ENCODE measurements at regions not wholly inside any gene's neighbourhood (a gene's known extent, or its start where the extent isn't known, plus 50 kb on each side); places are given as distances from the start of the nearest gene placed in this dataset.

DNA sequence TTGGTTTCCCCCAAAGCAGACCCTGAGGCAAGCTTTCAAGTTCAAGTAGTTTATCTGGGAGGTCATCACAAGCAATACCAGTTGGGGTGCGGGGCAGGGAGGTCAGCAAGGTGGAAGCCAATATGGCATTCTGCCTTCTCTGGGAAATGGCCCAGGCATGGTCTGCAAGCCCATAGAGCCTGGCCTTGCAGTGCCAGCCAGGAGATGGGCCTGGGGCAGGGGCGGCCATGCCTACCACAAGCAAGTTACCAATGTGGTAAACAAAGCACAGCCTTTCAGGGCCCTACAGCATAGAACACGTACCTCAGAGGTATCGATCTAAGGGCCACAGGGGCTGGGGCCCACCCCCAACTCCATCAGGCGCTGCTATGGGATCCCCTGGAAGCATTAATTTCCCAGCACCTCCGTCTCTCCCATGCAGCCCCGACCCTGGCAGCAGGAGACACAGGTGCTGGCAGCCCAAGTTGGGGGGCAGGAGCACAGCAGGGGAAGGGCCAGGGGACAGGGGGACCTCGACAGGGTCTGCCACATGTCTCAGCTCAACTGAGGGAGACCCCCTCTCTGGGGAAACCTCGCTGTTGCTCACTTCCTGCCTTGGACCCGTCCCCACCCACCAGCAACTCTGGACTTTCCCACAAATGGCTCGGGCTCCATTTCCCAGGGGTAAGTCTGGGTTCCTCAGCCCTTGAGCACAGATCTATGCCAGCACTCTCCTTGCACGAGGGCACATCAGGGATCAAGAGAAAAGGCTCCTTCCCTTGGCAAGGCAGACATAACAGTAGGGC lies 369.0 kb downstream of the PREX1 start:
- DNase-seq (ENCODE audit: low read depth): no peak
- TF ChIP-seq, protein P1, sequence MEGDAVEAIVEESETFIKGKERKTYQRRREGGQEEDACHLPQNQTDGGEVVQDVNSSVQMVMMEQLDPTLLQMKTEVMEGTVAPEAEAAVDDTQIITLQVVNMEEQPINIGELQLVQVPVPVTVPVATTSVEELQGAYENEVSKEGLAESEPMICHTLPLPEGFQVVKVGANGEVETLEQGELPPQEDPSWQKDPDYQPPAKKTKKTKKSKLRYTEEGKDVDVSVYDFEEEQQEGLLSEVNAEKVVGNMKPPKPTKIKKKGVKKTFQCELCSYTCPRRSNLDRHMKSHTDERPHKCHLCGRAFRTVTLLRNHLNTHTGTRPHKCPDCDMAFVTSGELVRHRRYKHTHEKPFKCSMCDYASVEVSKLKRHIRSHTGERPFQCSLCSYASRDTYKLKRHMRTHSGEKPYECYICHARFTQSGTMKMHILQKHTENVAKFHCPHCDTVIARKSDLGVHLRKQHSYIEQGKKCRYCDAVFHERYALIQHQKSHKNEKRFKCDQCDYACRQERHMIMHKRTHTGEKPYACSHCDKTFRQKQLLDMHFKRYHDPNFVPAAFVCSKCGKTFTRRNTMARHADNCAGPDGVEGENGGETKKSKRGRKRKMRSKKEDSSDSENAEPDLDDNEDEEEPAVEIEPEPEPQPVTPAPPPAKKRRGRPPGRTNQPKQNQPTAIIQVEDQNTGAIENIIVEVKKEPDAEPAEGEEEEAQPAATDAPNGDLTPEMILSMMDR (IDR thresholded peaks at IDR 0.05; ENCODE audit: low read length, missing control alignments): no peak
- H3K4me3 ChIP-seq (replicated peaks; ENCODE audit: low read depth, low read length): no peak overlapping the region

DNA sequence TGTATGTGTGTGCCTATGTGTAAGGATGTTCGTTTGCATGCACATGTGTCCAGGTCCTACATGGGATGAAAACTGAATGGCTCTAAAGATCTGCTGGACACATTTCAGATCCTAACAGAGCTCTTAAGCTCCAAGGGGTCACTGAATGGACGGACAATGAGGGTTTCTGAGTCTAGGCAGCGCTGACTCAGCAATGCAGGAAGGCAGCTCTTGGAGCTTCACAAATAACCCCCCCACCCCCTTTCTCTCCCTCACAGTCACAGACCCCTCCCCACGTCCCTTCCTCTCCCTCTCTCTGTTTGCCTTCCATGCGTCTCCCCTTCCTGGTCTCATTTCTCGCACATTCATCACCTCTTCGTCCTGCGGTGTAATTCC lies 369.8 kb downstream of the PREX1 start:
- TF ChIP-seq, protein P1 (IDR thresholded peaks at IDR 0.05; ENCODE audit: low read length, missing control alignments): no peak
- DNase-seq (ENCODE audit: low read depth): no peak
- H3K4me3 ChIP-seq (replicated peaks; ENCODE audit: low read depth, low read length): no peak overlapping the region

DNA sequence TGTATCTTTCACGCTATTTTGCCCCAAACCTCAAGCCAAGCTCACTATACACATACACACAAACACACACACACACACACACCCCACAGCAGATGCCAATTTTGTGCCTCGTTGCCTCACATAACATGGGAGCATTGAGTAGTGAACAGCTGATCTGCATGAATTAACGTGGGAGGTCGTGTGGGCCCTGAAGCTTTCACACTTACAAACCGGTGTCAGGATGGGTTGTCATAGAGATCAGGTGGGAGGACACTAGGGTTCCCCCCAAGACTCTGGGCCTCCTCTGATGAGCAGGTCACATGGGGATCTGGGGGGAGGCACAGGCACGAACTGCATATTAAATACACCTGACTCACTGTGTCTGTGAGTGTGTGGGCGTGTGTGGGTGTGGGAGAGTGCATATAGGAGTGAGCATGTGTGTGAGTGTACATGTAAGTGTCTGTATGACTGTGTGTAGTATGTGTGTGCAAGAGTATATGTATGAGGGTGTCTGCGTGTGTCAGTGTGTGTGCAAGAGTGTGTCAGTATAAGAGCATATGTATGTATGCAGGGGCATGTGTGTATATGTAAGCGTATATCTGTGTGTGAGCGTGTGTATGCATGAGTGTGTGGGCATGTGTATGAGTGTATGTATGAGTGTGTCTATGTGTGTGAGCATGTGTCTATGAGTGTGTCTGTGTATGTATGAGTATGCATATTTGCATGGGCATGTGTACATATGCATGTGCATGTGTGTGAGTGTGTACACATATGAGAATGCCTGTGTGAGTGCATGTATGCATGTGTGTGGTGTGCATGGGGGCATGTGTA lies 370.4 kb downstream of the PREX1 start:
- DNase-seq (ENCODE audit: low read depth): no peak
- TF ChIP-seq, protein P1 (IDR thresholded peaks at IDR 0.05; ENCODE audit: low read length, missing control alignments): no peak
- H3K4me3 ChIP-seq (replicated peaks; ENCODE audit: low read depth, low read length): no peak overlapping the region

DNA sequence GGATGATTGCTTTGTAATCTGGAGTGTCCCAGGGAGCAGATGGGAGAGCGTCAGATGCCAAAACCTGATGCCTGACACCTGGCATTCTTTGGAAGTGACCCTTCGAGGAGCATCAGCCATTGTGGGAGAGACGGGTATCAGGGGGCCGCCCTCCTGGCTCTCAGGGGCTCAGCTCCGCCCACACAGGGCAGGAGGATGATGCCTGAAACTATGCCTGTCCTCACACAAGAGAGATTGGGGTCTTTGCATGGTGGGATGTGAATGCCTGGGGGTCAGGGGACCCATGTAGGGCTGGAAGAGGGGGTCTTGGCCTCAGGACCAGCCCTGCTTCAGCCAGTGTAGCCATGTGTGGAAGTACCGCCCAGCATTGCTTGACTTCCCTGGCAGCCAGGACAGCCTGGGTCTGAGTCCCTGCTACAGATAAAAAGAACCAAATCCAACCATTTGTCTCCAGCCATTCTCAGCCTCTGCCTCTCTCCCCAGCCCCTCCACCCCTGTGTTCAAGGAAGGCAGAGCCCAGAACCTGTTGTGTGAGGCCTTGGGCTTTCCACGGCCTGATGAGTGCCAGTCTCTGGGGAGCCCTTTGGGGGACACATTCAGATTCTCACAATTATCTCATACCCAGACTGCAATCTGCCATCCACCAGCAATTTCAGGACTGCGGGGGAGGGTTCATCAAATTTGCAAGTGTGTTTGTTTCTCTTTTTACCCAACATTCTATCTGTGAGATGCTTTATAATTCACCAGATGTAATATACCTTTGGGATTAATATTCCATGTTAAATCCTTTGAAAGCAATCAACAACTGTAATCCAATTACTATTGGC lies 371.2 kb downstream of the PREX1 start:
- no peak overlapping the region for H3K4me3 ChIP-seq (replicated peaks; ENCODE audit: low read depth, low read length)
- TF ChIP-seq, protein P1 (IDR thresholded peaks at IDR 0.05; ENCODE audit: low read length, missing control alignments): no peak
- DNase-seq (ENCODE audit: low read depth): no peak

DNA sequence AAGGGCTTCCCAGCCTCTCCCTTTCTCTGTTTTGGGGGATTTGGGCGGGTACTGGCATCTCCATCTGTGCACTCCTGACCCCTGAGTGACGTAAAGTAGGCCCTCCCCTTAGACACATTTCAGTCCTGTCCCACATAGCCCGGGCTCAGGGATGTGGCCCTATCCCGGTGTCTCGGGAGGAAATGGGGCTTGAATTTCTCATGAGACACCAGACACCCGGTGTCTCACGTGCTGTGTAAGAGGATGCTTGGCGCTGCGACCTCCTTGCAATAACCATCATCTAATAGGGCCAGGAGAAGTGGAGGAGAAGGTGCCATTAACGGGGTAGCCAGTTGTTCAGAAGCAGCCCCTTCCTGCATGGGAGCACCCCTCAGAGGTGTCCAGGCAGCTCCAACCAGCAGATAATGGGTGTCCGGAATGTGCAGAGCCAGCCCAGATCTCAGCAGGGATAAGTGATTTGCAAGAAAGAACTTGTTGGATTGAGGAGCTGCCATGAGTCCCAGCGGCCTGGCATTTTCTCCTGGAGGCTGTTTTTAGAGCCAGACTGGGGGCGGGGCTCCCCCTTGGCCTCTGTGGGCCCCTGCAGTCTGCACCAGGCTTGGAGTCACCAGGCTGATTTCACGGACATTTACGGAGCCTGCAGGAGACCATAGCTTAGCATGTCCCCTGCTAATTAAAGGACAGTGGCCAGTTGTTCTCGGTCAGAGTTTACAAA lies 372.0 kb downstream of the PREX1 start:
- no peak overlapping the region for H3K4me3 ChIP-seq (replicated peaks; ENCODE audit: low read depth, low read length)
- TF ChIP-seq, protein P1 (IDR thresholded peaks at IDR 0.05; ENCODE audit: low read length, missing control alignments): no peak
- no peak for DNase-seq (ENCODE audit: low read depth)

Data from fibroblast of pulmonary artery (primary cell).